ENCODE measurements at regions not wholly inside any gene's neighbourhood (a gene's known extent, or its start where the extent isn't known, plus 50 kb on each side); places are given as distances from the start of the nearest gene placed in this dataset.

DNA sequence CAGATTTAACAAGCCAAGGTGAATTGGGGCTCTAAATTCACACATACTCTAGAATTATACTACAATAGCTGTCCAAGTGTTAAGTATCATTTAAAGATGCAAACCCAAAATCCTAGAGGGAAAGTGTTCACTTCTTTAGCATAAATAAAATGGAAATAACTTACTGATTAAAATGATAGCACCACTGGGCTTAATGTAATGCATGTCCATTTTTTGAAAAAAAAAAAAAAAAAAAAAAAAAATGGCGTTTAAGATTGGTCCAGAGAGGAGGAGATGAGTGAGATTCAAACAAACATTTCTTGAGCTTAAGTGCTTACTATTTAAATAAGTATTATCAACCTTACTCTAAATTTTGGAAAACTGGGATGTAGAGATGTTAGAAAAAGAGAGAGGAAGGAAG, 251.5 kb upstream of the CWC22 start:
- TF ChIP-seq, protein P1, sequence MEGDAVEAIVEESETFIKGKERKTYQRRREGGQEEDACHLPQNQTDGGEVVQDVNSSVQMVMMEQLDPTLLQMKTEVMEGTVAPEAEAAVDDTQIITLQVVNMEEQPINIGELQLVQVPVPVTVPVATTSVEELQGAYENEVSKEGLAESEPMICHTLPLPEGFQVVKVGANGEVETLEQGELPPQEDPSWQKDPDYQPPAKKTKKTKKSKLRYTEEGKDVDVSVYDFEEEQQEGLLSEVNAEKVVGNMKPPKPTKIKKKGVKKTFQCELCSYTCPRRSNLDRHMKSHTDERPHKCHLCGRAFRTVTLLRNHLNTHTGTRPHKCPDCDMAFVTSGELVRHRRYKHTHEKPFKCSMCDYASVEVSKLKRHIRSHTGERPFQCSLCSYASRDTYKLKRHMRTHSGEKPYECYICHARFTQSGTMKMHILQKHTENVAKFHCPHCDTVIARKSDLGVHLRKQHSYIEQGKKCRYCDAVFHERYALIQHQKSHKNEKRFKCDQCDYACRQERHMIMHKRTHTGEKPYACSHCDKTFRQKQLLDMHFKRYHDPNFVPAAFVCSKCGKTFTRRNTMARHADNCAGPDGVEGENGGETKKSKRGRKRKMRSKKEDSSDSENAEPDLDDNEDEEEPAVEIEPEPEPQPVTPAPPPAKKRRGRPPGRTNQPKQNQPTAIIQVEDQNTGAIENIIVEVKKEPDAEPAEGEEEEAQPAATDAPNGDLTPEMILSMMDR (IDR thresholded peaks at IDR 0.05), result no peak
- no peak for TF ChIP-seq POLR2A (IDR thresholded peaks at IDR 0.05)

All from Peyer's patch (tissue), 4 donors.